ENCODE measurements at regions not wholly inside any gene's neighbourhood (a gene's known extent, or its start where the extent isn't known, plus 50 kb on each side); places are given as distances from the start of the nearest gene placed in this dataset.
"Not testable (repeated sequence)": the region's sequence is repeated elsewhere in the genome, so short reads cannot be mapped to it uniquely, and the experiment has no call there.

DNA sequence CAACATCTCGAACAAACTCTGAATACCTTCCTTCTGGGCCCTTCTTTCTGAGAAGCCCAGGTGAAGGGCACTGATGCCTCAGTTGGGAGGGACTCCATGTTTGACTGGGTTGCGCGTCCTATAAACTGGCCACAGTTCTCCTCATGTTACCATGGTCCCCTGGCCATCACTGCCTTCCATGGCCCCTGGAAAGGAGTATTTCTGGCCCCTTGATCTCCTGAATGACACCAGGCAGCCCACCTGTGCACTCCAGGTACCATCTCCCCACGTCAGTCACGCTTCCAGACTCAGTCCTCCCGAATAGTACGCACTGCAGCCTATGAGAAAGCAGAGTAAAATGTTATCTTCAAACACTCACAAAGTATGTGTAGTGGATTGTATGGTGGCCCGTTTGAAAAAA is 73.9 kb downstream of the ACKR3 start:
- TF ChIP-seq, protein P1, sequence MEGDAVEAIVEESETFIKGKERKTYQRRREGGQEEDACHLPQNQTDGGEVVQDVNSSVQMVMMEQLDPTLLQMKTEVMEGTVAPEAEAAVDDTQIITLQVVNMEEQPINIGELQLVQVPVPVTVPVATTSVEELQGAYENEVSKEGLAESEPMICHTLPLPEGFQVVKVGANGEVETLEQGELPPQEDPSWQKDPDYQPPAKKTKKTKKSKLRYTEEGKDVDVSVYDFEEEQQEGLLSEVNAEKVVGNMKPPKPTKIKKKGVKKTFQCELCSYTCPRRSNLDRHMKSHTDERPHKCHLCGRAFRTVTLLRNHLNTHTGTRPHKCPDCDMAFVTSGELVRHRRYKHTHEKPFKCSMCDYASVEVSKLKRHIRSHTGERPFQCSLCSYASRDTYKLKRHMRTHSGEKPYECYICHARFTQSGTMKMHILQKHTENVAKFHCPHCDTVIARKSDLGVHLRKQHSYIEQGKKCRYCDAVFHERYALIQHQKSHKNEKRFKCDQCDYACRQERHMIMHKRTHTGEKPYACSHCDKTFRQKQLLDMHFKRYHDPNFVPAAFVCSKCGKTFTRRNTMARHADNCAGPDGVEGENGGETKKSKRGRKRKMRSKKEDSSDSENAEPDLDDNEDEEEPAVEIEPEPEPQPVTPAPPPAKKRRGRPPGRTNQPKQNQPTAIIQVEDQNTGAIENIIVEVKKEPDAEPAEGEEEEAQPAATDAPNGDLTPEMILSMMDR (IDR thresholded peaks at IDR 0.05; ENCODE audit: borderline replicate concordance, control extremely low read depth, extremely low read depth, insufficient read depth, missing control alignments) = no peak
- in situ Hi-C loops (cut with MboI; ENCODE audit: low sequenced_read_pairs, unreplicated experiment) = no loop called here
- DNase-seq (ENCODE audit: low spot score) = no peak

GRCh38 chr2:236644067-236644466 is 74.4 kb downstream of the ACKR3 start:
- in situ Hi-C loops (cut with MboI; ENCODE audit: low sequenced_read_pairs, unreplicated experiment) = no loop called here
- no peak for DNase-seq (ENCODE audit: low spot score)

GRCh38 chr2:236644502-236644911 is 74.9 kb downstream of the ACKR3 start:
- DNase-seq (ENCODE audit: low spot score) = no peak
- TF ChIP-seq, protein P1 (IDR thresholded peaks at IDR 0.05; ENCODE audit: borderline replicate concordance, control extremely low read depth, extremely low read depth, insufficient read depth, missing control alignments) = no peak
- in situ Hi-C loops (cut with MboI; ENCODE audit: low sequenced_read_pairs, unreplicated experiment) = no loop called here

More at GRCh38 chr2:236644067-236644466, 74.4 kb downstream of the ACKR3 start:
- TF ChIP-seq, protein P1 (IDR thresholded peaks at IDR 0.05; ENCODE audit: borderline replicate concordance, control extremely low read depth, extremely low read depth, insufficient read depth, missing control alignments) = no peak

DNA sequence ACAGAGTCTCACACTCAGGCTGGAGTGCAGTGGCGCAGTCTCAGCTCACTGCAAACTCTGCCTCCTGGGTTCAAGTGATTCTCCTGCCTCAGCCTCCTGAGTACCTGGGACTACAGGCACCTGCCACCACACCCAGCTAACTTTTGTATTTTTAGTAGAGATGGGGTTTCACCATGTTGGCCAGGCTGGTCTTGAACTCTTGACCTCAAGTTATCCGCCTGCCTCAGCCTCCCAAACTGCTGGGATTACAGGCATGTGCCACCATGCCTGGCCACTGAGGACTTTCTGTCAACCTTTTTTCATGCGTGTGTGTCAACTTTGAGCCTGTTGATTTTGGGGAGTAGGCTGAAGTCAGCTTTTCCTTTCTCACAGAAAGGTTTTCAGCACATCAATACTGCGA is 75.5 kb downstream of the ACKR3 start:
- DNase-seq (ENCODE audit: low spot score); in situ Hi-C loops (cut with MboI; ENCODE audit: low sequenced_read_pairs, unreplicated experiment): not testable (repeated sequence)

- TF ChIP-seq, protein P1 (IDR thresholded peaks at IDR 0.05; ENCODE audit: borderline replicate concordance, control extremely low read depth, extremely low read depth, insufficient read depth, missing control alignments) = no peak
- in situ Hi-C loops (cut with MboI; ENCODE audit: low sequenced_read_pairs, unreplicated experiment) = no loop called here
- DNase-seq (ENCODE audit: low spot score) = no peak
Measured at GRCh38 chr2:236646441-236646840, 76.8 kb downstream of the ACKR3 start.

DNA sequence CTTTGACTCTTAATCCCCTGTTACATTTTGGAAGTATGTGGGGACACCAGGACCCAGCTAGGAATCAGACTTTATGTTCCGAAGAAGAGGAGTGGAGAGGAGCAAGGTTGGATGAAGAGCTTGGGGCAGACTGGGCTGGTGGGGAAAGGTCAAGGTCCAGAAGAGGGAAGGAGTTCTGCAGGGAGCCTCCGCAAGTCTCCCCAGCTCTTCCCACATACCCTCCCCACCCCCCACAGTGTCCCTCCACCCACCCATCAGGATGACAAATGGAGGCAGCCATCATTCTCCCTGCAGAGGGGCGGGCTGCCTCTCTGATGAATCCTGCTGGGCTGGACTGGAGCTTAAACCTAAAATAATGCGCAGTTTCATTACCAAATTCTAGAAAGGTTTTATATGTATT is 77.2 kb downstream of the ACKR3 start:
- DNase-seq (ENCODE audit: low spot score) = no peak
- TF ChIP-seq, protein P1 (IDR thresholded peaks at IDR 0.05; ENCODE audit: borderline replicate concordance, control extremely low read depth, extremely low read depth, insufficient read depth, missing control alignments) = no peak
- in situ Hi-C loops (cut with MboI; ENCODE audit: low sequenced_read_pairs, unreplicated experiment) = no loop called here

DNA sequence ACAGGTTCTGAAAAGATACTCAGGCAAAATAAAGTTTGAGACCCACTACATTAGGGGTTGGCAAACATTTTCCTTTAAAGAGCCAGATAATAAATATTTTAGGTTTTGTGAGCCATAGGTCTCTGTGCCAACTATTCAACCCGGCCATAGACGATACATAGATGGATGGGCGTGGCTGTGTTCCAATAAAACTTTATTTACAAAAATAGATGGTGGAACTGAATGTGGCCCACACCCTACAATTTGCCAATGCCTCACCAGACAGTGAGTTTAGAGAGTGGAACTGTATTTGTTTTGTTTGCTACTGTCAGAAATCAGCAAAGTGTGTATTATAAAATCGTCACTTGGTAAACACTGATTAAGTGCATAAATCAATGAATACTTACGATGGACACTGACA is 78.0 kb downstream of the ACKR3 start:
- DNase-seq (ENCODE audit: low spot score) = no peak
- in situ Hi-C loops (cut with MboI; ENCODE audit: low sequenced_read_pairs, unreplicated experiment) = no loop called here
- TF ChIP-seq, protein P1 (IDR thresholded peaks at IDR 0.05; ENCODE audit: borderline replicate concordance, control extremely low read depth, extremely low read depth, insufficient read depth, missing control alignments) = no peak

All from GM13976 (cell line).